ENCODE measurements at regions not wholly inside any gene's neighbourhood (a gene's known extent, or its start where the extent isn't known, plus 50 kb on each side); places are given as distances from the start of the nearest gene placed in this dataset.

DNA sequence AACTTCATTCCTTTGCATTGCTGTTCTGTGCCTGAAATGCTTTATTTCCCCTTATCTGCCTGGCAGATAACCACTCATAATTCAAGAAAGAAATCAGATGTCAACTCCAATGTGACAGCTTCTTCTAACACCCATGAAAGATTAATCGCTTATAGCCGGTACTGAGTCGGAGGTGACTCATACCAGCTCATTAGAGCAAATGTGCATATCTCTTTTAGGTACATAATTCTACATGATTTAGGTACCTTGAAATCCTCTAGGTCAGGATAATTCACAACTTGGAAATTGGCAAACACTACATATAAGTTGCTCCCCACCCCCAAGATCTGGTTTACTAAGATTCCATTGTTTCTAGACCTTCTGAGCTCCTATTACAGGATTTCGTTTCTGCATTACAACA is 554.4 kb upstream of the SORCS1 start:
- H3K4me3 ChIP-seq (ENCODE audit: low read depth, low read length): no peak overlapping the region
- TF ChIP-seq, protein P1, sequence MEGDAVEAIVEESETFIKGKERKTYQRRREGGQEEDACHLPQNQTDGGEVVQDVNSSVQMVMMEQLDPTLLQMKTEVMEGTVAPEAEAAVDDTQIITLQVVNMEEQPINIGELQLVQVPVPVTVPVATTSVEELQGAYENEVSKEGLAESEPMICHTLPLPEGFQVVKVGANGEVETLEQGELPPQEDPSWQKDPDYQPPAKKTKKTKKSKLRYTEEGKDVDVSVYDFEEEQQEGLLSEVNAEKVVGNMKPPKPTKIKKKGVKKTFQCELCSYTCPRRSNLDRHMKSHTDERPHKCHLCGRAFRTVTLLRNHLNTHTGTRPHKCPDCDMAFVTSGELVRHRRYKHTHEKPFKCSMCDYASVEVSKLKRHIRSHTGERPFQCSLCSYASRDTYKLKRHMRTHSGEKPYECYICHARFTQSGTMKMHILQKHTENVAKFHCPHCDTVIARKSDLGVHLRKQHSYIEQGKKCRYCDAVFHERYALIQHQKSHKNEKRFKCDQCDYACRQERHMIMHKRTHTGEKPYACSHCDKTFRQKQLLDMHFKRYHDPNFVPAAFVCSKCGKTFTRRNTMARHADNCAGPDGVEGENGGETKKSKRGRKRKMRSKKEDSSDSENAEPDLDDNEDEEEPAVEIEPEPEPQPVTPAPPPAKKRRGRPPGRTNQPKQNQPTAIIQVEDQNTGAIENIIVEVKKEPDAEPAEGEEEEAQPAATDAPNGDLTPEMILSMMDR (IDR thresholded peaks at IDR 0.05; ENCODE audit: low read depth, low read length, missing control alignments): no peak
- no peak for DNase-seq (ENCODE audit: low read depth)

DNA sequence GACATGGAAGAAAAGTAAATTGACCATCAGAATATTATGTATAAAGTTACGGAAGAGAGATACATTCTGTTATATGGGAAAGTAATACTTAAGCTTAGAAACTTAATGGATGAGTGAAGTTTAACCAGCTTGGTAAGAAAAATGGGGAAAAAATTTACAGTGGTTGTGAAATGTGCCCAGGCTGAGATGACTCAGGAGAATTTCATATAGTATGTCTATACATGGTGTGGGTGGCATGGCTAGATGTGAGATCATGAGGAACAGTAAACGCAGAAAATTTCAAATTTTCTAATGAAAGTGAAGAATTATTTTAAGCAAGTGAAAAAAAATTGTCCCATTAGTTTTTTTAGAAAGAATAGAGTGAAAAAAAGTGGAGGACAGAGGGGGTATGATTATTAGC is 552.5 kb upstream of the SORCS1 start:
- TF ChIP-seq, protein P1 (IDR thresholded peaks at IDR 0.05; ENCODE audit: low read depth, low read length, missing control alignments): no peak
- no peak overlapping the region for H3K4me3 ChIP-seq (ENCODE audit: low read depth, low read length)
- no peak for DNase-seq (ENCODE audit: low read depth)

DNA sequence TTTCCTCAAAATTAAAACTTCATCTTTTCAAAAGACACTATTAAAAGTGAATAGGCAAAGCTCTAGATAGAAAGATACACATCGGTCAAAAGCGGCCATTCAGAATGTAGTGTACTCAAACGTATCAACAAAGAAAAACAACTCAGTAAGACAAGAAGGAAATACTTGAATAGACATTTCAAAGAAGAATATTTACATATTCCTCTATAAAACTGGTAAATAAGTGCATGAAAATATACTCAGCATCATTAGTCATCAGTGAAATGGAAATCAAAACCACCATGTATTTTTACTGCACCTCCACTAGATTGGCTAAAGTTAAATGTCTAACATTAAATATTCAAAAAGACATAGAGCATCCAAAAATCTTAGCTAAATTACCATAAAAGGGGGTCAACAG is 551.1 kb upstream of the SORCS1 start:
- TF ChIP-seq, protein P1 (IDR thresholded peaks at IDR 0.05; ENCODE audit: low read depth, low read length, missing control alignments): no peak
- H3K4me3 ChIP-seq (ENCODE audit: low read depth, low read length): no peak overlapping the region
- no peak for DNase-seq (ENCODE audit: low read depth)

DNA sequence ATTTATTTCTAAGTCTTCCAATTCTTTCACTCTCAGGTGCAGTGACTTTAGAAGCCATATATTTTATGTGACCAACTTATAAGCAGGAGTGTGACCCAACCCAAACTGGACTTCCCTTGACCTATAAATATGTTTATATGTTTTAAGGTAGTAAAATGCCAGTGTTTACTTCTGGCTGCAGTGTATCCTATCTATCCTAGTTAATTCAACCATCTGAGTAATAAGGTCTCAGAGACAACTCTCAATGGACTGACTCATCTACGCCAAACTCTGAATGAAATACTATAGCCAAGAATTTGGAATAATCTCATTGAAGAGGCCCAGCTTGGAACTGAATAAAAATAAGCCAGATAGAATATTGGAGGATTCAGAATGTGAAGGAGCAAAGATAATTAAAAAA is 544.5 kb upstream of the SORCS1 start:
- TF ChIP-seq, protein P1 (IDR thresholded peaks at IDR 0.05; ENCODE audit: low read depth, low read length, missing control alignments): no peak
- DNase-seq (ENCODE audit: low read depth): no peak
- no peak overlapping the region for H3K4me3 ChIP-seq (ENCODE audit: low read depth, low read length)

DNA sequence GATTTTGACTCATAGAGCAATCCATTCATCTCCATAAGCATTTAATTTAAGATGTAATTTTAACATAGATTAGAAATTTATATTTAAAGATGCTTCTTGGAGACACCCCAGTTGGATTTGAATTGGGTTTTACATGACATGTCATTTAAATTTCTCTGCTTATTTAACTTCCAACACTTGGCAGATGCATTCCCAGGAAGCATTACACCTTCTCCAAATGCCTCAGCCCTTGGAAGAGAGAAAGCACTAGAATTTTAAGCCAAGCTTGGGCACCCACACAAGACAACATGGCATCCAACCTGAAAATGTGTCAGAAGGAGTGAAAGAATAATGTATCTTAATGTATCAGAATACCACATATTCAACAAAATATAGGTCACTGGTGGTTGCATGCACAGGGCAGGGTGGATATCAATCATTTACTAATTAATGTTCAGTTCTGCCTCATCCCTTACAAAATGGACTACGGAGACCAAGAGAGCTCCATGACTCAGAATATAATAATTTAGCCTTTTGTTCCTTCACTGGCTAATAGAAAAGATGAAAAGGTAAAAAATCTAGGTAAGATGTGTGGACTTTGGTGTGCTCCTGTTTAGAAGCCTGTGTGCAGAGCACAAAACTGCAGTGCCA is 541.7 kb upstream of the SORCS1 start:
- TF ChIP-seq, protein P1 (IDR thresholded peaks at IDR 0.05; ENCODE audit: low read depth, low read length, missing control alignments): no peak
- H3K4me3 ChIP-seq (ENCODE audit: low read depth, low read length): no peak overlapping the region
- DNase-seq (ENCODE audit: low read depth): no peak

DNA sequence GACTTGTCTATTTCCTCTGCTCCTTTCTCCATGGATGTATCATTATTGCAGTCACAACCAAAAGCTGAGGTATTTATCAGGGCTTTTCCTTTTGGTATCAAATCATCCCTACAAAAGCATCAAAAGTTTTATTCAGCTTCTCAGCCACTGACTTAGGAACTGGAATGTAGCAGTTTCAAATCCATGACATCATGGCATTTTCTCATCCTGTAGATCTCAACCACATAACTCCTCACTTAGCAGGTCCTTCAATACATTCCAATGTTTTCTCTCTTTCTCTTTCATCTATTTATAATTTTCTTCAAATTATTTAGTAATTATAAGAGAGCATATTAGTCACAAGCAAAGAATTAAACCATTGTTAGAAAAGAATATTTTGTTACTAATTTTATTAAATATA is 537.4 kb upstream of the SORCS1 start:
- TF ChIP-seq, protein P1 (IDR thresholded peaks at IDR 0.05; ENCODE audit: low read depth, low read length, missing control alignments): no peak
- H3K4me3 ChIP-seq (ENCODE audit: low read depth, low read length): no peak overlapping the region
- DNase-seq (ENCODE audit: low read depth): no peak

DNA sequence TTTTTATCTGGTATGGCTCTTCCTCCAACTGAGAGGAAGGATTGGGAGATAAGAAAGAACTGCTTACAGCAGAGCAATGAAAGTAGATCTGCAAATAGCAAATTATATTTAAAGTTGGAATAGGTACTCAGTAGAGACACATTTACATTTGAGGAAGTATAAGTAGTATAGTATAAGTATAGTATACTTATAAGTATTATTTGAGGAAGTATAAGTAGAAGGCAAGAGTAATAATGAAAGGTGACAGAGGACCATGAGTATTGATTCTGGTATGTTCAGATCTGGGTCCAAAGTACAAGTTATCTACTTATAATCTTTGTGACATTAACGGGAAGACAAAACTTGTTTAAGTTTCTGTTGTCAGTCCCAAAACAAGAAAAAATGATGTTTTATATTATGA is 527.6 kb upstream of the SORCS1 start:
- DNase-seq (ENCODE audit: low read depth): no peak
- no peak overlapping the region for H3K4me3 ChIP-seq (ENCODE audit: low read depth, low read length)

More for the DNA sequence above, 527.6 kb upstream of the SORCS1 start:
- TF ChIP-seq, protein P1 (IDR thresholded peaks at IDR 0.05; ENCODE audit: low read depth, low read length, missing control alignments): no peak
